ENCODE measurements at regions not wholly inside any gene's neighbourhood (a gene's known extent, or its start where the extent isn't known, plus 50 kb on each side); places are given as distances from the start of the nearest gene placed in this dataset.
A peak's percentile ranks its signal among the peaks of the same experiment; 100 is the strongest.

- TF ChIP-seq GATA3 (IDR thresholded peaks at IDR 0.05; ENCODE audit: low read depth, low read length) (no peak), GATA2 (IDR thresholded peaks at IDR 0.05; ENCODE audit: low read depth, low read length) (peak; percentile 65)
Observed at GRCh38 chr20:41717483-41717882, 99.3 kb upstream of the CHD6 start.

- TF ChIP-seq GATA2 (IDR thresholded peaks at IDR 0.05; ENCODE audit: low read depth, low read length) (no peak), GATA3 (IDR thresholded peaks at IDR 0.05; ENCODE audit: low read depth, low read length) (no peak)
Observed at GRCh38 chr20:41716911-41717310, 98.7 kb upstream of the CHD6 start.

GRCh38 chr20:41716436-41716835 lies 98.3 kb upstream of the CHD6 start:
- TF ChIP-seq GATA2 (IDR thresholded peaks at IDR 0.05; ENCODE audit: low read depth, low read length) (no peak), GATA3 (IDR thresholded peaks at IDR 0.05; ENCODE audit: low read depth, low read length) (no peak)

DNA sequence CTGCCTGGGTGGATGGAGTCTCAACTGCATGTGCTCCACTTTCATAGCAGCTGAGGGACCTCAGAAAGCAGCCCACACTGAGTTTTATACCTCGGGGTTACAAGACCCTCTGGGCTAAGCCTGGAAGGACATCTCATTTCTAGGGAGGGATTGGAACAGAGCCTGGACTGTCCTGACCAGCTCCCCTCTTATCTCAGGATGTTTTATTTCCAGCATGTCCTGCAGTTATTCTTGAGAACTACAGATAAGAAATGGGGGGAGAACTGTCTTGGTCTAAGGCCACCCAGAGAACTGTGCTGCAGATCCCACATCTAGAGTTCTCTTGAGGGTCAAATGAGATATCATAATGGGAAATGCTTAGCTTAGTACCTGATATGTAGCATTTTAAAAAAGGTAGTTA lies 97.3 kb upstream of the CHD6 start:
- TF ChIP-seq GATA2 (IDR thresholded peaks at IDR 0.05; ENCODE audit: low read depth, low read length) (no peak), GATA3 (IDR thresholded peaks at IDR 0.05; ENCODE audit: low read depth, low read length) (no peak)

GRCh38 chr20:41714030-41714429 lies 95.9 kb upstream of the CHD6 start:
- no peak for TF ChIP-seq GATA3 (IDR thresholded peaks at IDR 0.05; ENCODE audit: low read depth, low read length)
- no peak for TF ChIP-seq GATA2 (IDR thresholded peaks at IDR 0.05; ENCODE audit: low read depth, low read length)

GRCh38 chr20:41704896-41705295 lies 86.7 kb upstream of the CHD6 start:
- TF ChIP-seq GATA3 (IDR thresholded peaks at IDR 0.05; ENCODE audit: low read depth, low read length): no peak
- TF ChIP-seq GATA2 (IDR thresholded peaks at IDR 0.05; ENCODE audit: low read depth, low read length): no peak

- no peak for TF ChIP-seq GATA2 (IDR thresholded peaks at IDR 0.05; ENCODE audit: low read depth, low read length)
- TF ChIP-seq GATA3 (IDR thresholded peaks at IDR 0.05; ENCODE audit: low read depth, low read length): no peak
Observed at GRCh38 chr20:41702647-41703046, 84.5 kb upstream of the CHD6 start.

DNA sequence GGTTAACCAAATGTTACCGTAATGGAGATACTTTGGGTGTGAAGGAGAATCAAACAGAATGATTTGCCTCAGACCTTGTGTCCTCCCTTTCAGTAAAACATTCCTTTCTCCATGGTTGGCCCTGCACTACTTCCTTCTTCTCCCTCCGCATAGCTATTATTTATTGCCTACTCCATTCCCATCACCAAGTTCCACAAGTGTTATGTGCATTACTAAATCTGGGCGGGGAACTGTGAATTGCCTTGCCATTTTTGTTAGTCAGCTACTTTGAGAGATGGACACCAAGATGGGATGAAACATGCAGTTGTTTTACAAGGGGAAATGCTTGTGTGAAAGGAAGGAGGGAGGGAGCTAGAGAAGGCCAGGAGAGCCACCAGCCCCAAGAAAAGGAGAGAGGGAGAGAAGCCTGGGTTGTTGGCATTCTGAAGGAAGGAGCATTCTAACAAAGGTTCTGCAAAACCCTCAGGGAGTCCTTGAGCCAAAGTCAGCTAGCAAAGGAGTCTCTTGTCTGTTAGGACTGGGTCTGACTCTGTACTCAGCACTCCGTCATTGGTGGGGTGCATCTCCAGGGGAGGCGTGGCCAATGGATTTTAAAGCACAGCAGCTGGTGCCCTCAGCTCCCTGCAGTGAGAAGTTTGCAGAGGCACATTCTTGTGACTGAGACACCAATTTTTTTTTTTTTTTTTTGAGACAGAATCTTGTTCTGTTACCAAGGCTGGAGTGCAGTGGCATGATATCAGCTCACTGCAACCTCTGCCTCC lies 83.6 kb upstream of the CHD6 start:
- no peak for TF ChIP-seq GATA3 (IDR thresholded peaks at IDR 0.05; ENCODE audit: low read depth, low read length)
- TF ChIP-seq GATA2 (IDR thresholded peaks at IDR 0.05; ENCODE audit: low read depth, low read length): no peak

DNA sequence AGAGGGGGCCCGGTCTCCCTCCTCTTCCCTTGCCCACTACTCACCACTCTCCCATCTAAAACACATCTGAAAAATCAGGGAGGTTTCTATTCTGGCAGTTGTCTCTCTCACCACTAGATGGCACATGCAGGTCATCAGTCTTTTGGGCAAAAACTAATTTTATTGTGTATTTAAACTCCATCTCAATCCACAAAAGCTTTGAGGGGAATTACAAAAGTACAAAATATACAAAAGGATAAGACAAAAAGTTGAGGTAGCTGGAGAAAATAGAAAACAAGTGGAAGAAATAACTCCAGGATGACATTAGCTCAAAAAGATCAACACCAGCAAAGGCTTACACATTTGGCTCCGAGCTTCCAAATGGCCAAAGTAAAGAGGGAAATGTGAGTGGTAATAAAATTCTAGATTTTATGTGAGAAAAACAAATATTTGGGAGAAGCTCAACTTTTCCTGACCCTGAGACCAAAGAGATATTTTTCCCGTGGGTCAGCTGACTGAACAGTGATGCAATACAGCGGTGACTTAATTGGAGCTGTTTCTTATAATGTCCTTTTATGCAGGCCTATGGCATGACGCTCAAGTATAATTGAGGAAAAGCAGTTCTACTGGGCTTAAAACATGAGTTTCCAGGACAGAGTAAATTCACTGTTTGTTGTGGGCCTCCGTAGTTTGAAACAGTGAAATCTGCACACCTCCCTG lies 79.8 kb upstream of the CHD6 start:
- TF ChIP-seq GATA3 (IDR thresholded peaks at IDR 0.05; ENCODE audit: low read depth, low read length) (no peak), GATA2 (IDR thresholded peaks at IDR 0.05; ENCODE audit: low read depth, low read length) (no peak)

DNA sequence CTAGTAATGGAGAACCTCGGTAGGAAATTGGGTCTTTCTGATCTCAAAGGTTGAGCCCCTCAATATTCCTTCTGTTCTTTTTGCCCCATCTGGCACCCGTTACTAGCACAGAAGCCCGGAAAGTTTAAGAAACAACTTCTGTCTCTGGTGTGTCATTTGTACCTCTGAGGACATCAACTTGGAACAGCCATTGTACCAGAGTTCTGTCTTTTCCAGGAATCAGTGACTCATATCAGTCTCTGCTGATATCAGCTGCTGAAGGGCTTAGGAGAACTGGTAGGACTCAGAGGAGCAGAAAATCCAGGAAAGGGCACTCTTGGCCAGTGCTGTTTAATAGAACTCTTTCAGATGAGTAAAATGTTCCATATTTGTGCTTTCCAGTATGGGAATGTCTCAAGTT lies 78.3 kb upstream of the CHD6 start:
- TF ChIP-seq GATA3 (IDR thresholded peaks at IDR 0.05; ENCODE audit: low read depth, low read length) (no peak), GATA2 (IDR thresholded peaks at IDR 0.05; ENCODE audit: low read depth, low read length) (no peak)

- TF ChIP-seq GATA2 (IDR thresholded peaks at IDR 0.05; ENCODE audit: low read depth, low read length): no peak
- no peak for TF ChIP-seq GATA3 (IDR thresholded peaks at IDR 0.05; ENCODE audit: low read depth, low read length)
Observed at GRCh38 chr20:41694796-41695195, 76.6 kb upstream of the CHD6 start.

GRCh38 chr20:41693136-41693979 lies 75.2 kb upstream of the CHD6 start:
- TF ChIP-seq GATA3 (IDR thresholded peaks at IDR 0.05; ENCODE audit: low read depth, low read length) (no peak), GATA2 (IDR thresholded peaks at IDR 0.05; ENCODE audit: low read depth, low read length) (no peak)

GRCh38 chr20:41692479-41693135 lies 74.4 kb upstream of the CHD6 start:
- no peak for TF ChIP-seq GATA3 (IDR thresholded peaks at IDR 0.05; ENCODE audit: low read depth, low read length)
- 0 out of 2 replicates have a peak, but pooled peaks have one; percentile 6 for TF ChIP-seq GATA2 (IDR thresholded peaks at IDR 0.05; ENCODE audit: low read depth, low read length)

GRCh38 chr20:41691443-41691842 lies 73.3 kb upstream of the CHD6 start:
- no peak for TF ChIP-seq GATA3 (IDR thresholded peaks at IDR 0.05; ENCODE audit: low read depth, low read length)

All from SH-SY5Y (cell line).